Parathyroid adenoma (tissue), 2 donors: ENCODE measurements at regions not wholly inside any gene's neighbourhood (a gene's known extent, or its start where the extent isn't known, plus 50 kb on each side); places are given as distances from the start of the nearest gene placed in this dataset.

Source experiments
- H2AFZ ChIP-seq: fragments of 300-600 bp; sonication (generic); one replicate; pipeline ENCODE4 v1.7.0; 2017; ENCODE audit warnings: antibody characterized with exemption, mild to moderate bottlenecking
- H3K27ac ChIP-seq: fragments of 300-600 bp; sonication (generic); one replicate; pipeline ENCODE4 v1.7.0; 2017
- H3K27me3 ChIP-seq: fragments of 300-600 bp; sonication (generic); one replicate; pipeline ENCODE4 v1.7.0; 2017; ENCODE audit warnings: low read length; ENCODE audit not compliant: control insufficient read depth, insufficient read depth
- H3K36me3 ChIP-seq: fragments of 300-600 bp; sonication (generic); one replicate; pipeline ENCODE4 v1.7.0; 2017; ENCODE audit warnings: low read length; ENCODE audit not compliant: control insufficient read depth, insufficient read depth
- H3K4me1 ChIP-seq: fragments of 300-600 bp; sonication (generic); one replicate; pipeline ENCODE4 v1.7.0; 2017; ENCODE audit warnings: control low read depth
- H3K4me2 ChIP-seq: fragments of 300-600 bp; sonication (generic); one replicate; pipeline ENCODE4 v1.7.0; 2017; ENCODE audit warnings: low read length
- H3K4me3 ChIP-seq: fragments of 300-600 bp; sonication (generic); one replicate; pipeline ENCODE4 v1.7.0; 2017; ENCODE audit warnings: low read depth, low read length
- H3K79me2 ChIP-seq: fragments of 300-600 bp; sonication (generic); one replicate; pipeline ENCODE4 v1.7.0; 2017; ENCODE audit warnings: control low read depth
- H3K9ac ChIP-seq: fragments of 300-600 bp; sonication (generic); one replicate; pipeline ENCODE4 v1.7.0; 2017; ENCODE audit warnings: mild to moderate bottlenecking
- H3K9me3 ChIP-seq: fragments of 300-600 bp; sonication (generic); one replicate; pipeline ENCODE4 v1.7.0; 2017; ENCODE audit warnings: low read length; ENCODE audit not compliant: control insufficient read depth
- CTCF ChIP-seq: fragments of 300-600 bp; sonication (generic); IDR thresholded peaks from one replicate; pipeline ENCODE4 v1.7.0; 2017; ENCODE audit warnings: antibody characterized with exemption, mild to moderate bottlenecking
- donor health status: primary hyperparathyroidism.

GRCh38 chr20:36093025-36093803, 61.3 kb upstream of the EPB41L1 start:
- peak overlapping the region; percentile 81 for H3K27ac ChIP-seq
- no peak for TF ChIP-seq CTCF

GRCh38 chr20:36093804-36094145, 60.8 kb upstream of the EPB41L1 start:
- TF ChIP-seq CTCF: no peak
- Histone ChIP-seq H3K4me3 (peak overlapping the region; percentile 85), H2AFZ (peak overlapping the region; percentile 87), H3K9ac (peak overlapping the region; percentile 46), H3K36me3 (no peaks in the 10 kb centered on the region), H3K79me2 (no peaks in the 10 kb centered on the region), H3K4me2 (peak overlapping the region; percentile 98), H3K4me1 (peaks cover 32% of the 10 kb centered on the region), H3K9me3 (no peaks in the 10 kb centered on the region), H3K27me3 (no peaks in the 10 kb centered on the region), H3K27ac (peak overlapping the region; percentile 81)

More at GRCh38 chr20:36093025-36093803, 61.3 kb upstream of the EPB41L1 start:
- peaks cover 28% of the 10 kb centered on the region for H3K4me1 ChIP-seq
- H3K79me2 ChIP-seq: no peaks in the 10 kb centered on the region
- H2AFZ ChIP-seq: peak overlapping the region; percentile 87
- peak overlapping the region; percentile 85 for H3K4me3 ChIP-seq
- no peaks in the 10 kb centered on the region for H3K27me3 ChIP-seq
- H3K4me2 ChIP-seq: peak overlapping the region; percentile 98
- H3K9me3 ChIP-seq: no peaks in the 10 kb centered on the region
- no peaks in the 10 kb centered on the region for H3K36me3 ChIP-seq
- H3K9ac ChIP-seq: peak overlapping the region; percentile 46

- Histone ChIP-seq H3K4me2 (peak overlapping the region; percentile 98), H3K27ac (peak overlapping the region; percentile 81), H3K9ac (no peak overlapping the region), H2AFZ (peak overlapping the region; percentile 87), H3K27me3 (no peaks in the 10 kb centered on the region), H3K36me3 (no peaks in the 10 kb centered on the region), H3K9me3 (no peaks in the 10 kb centered on the region), H3K79me2 (no peaks in the 10 kb centered on the region), H3K4me1 (peaks cover 32% of the 10 kb centered on the region), H3K4me3 (peak overlapping the region; percentile 85)
- TF ChIP-seq CTCF: no peak
These were observed 60.0 kb upstream of the EPB41L1 start for GRCh38 chr20:36094497-36094896.

GRCh38 chr20:36096435-36096834, 58.1 kb upstream of the EPB41L1 start:
- H2AFZ ChIP-seq: no peak overlapping the region
- H3K4me1 ChIP-seq: peaks cover 37% of the 10 kb centered on the region
- H3K27ac ChIP-seq: peak overlapping the region; percentile 76
- no peaks in the 10 kb centered on the region for H3K79me2 ChIP-seq
- no peak overlapping the region for H3K9ac ChIP-seq
- no peak overlapping the region for H3K4me3 ChIP-seq
- H3K4me2 ChIP-seq: no peak overlapping the region
- no peaks in the 10 kb centered on the region for H3K9me3 ChIP-seq
- TF ChIP-seq CTCF: no peak
- H3K36me3 ChIP-seq: no peaks in the 10 kb centered on the region
- H3K27me3 ChIP-seq: no peaks in the 10 kb centered on the region
